KG1 (cell line): ENCODE measurements at regions not wholly inside any gene's neighbourhood (a gene's known extent, or its start where the extent isn't known, plus 50 kb on each side); places are given as distances from the start of the nearest gene placed in this dataset.
"Not testable (repeated sequence)": the region's sequence is repeated elsewhere in the genome, so short reads cannot be mapped to it uniquely, and the experiment has no call there.

ENCODE experiments used
- DNase-seq: peaks from one replicate; lab custom pipeline; 2025; lab: John Stamatoyannopoulos, UW

DNA sequence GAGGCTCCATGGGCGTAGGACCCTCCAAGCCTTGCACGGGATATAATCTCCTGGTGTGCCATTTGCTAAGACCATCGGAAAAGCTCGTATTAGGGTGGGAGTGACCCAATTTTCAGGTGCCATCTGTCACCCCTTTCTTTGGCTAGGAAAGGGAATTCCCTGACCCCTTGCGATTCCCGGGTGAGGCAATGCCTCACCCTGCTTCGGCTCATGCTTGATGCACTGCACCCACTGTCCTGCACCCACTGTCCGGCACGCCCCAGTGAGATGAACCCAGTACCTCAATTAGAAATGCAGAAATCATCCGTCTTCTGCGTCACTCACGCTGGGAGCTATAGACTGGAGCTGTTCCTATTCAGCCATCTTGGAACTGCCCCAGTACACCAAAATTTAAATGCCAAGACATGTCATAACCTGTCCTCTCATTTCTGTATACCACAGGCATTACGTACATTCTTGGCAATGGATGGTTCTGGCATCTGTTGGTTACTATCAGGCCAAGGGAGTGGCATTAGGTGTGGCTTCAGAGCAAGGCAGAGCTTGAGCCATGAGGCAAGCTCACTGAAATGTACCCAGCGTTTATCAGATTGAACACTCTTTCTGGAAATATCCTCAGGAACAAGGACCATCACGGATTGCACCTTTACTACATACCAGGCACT is 95.4 kb upstream of the GALNT18 start:
- no peak for DNase-seq

DNA sequence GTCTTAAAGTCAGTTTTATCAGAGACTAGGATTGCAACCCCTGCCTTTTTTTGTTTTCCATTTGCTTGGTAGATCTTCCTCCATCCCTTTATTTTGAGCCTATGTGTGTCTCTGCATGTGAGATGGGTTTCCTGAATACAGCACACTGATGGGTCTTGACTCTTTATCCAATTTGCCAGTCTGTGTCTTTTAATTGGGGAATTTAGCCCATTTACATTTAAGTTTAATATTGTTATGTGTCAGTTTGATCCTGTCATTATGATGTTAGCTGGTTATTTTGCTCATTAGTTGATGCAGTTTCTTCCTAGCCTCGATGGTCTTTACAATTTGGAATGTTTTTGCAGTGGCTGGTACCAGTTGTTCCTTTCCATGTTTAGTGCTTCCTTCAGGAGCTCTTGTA is 93.3 kb upstream of the GALNT18 start:
- not testable (repeated sequence) for DNase-seq

DNA sequence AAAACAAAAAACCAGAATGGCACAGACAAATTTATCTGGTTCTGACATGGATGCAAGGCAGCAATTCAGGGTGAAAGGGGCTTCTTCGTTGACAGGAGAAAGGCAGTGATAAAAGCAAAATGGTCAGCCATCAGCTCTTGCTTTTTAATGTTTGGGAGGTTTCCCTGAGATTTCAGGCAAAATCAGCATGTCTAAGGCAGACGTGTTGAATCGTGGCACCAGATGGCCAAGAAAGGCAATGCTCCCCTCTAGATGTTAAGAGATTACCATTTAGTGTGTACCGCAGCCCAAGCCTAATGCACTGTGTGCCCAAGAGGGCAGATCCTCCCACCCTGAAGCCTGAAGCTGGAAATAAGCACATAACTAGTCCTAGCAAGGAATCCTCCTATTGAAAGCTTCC is 88.8 kb upstream of the GALNT18 start:
- DNase-seq = no peak

DNA sequence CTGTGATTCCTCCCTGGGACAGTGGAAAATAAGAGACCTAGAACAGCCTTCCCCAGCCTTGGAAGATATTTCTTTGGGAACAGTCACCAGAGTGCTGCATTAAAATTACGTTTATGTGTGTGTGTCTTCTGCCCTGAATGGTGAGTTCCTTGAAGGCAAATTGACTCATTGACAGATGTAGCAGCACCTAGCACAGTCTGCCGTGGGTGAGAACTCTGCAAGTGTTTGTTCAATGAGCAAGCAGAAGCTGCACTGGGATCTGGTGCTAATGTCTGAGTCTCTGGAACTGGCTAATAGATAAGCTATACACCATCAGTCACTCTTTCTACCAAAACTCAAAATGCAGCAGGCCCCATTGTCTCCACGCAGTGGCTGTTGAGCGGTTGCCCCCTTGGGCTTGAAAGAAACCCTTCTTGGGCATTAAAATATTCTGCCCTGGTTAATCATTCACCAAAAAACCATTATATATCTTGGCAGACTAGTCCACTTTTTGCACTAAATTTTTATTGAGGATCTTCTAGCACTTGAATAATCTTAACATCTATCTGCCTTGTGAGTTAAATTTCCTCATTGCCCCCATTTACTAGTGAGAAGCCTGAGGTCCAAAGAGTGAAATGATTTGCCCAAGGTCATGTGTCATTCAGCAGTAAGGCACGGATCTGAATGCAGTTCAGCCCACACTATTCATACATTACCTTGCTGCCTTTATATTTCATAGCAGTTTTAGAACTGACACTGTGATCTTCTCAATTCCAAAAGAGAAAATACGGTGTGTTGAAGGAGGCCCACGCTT is 87.8 kb upstream of the GALNT18 start:
- DNase-seq = no peak

DNA sequence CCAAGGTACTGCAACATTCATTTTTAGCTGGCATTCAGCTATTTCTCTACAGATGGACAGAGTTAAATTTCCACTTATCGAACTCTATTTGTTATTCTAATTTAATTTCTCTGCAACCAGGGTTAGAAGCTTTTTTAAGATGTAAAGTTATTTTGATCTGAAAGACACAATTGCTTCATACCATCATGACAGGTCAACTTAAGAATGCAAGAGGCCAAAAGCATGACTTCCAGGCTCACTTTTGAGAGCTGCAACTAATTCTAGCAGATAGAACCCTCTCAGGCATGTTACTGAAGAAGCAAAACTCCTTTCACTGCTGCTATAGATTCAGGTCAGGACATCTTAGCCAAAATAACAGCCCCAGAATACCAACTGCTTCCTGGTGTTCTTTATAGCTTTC is 86.5 kb upstream of the GALNT18 start:
- no peak for DNase-seq

DNA sequence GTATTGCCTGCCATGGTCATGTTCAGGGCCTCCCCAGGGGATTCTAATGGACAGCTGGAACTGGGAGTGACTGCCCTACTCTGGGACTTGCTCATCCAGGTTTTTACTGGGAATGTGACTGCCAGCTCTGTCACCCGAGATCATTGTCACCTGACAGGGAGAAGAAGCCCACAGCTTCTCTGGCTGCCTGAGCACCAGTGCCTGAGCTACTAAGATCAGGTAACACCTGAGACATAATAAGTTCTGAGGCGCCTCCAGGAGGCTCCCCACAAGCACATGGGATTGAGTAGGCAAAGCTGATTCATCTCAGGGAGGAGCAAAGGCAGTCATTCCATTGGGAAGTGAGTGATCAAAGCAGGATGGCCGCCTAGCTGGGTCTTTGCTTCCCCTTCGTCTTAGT is 84.2 kb upstream of the GALNT18 start:
- DNase-seq = no peak

DNA sequence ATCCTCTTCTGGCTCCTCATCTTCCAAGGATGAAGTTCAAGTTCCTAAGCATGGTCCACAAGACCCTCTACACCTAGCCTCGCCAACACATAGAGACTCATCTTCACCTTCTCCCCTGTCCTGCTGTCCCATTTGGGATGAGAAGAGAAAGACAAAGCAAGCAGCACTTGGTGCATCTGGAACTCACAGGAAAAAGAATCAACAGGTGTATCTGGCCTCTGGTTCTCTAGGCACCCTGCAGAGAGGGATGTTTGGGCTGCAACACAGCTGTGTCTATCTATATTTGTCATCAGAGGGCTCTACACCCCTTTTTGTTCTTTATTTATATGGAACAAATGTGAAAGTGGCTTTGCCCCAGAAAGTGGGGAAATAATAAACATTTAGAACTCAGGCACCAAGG is 82.1 kb upstream of the GALNT18 start:
- no peak for DNase-seq

DNA sequence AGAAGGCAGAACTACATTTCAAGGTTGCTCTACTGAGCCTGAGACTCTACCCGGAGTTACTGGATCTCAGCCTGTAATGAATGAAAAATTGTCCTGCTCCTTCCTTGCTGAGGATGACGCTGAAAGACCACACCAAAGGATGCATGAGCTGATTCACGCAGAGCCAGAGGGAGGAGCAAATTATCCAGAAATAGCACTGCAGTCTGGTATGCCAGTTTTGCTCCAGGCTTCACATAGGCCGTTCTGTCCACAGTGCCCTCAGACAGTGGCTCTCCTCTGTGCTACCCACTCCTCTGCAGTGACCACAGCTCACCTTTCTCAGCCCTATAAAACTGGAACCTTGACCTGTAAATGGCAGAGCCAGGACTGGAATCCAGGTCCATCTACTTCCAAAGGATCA is 79.3 kb upstream of the GALNT18 start:
- DNase-seq = no peak

DNA sequence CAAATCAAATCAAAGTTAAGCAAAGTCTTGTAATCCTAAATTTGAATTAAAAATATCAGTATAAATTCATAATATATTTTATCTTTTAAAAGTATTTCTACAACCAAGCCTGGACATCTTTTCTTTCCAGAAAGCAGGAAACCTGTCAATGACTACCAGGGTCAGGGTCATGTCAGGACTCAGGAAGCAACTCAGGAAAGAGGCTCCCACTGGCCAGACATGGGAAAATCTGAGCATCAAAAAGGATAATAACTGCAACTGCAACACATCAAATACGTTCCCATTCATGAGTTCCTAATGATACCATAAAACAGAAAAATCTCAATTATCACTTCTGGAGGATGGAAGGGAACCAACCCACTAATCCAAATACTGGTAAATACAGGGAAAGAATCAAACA is 76.0 kb upstream of the GALNT18 start:
- DNase-seq = no peak

DNA sequence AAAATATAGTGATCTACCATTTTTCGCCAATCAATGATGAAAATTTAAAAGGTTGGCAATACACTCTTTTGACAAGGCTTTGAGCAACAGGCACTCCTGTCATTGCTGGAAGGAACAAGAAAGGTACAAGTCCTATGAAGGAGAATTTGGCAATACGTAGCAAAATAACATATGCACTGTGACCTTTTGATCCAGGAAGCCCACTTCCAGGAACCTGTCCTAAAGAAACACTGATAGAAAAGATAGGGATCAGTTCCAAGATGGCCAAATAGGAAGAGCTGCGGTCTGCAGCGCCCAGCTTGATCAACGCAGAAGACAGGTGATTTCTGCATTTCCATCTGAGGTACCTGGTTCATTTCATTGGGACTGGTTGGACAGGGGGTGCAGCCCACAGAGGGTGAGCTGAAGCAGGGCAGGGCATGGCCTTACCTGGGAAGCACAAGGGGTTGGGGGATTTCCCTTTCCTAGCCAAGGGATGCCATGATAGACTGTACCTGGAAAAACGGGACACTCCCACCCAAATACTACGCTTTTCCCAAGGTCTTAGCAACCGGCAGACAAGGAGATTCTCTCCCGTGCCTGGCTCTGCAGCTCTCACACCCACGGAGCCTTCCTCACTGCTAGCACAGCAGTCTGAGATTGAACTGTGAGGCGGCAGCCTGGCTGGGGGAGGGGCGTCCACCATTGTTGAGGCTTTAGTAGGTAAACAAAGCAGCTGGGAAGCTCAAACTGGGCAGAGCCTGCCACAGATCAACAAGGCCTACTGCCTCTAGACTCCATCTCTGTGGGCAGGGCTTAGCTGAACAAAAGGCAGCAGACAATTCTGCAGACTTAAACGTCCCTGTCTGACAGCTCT is 69.7 kb upstream of the GALNT18 start:
- DNase-seq = no peak

DNA sequence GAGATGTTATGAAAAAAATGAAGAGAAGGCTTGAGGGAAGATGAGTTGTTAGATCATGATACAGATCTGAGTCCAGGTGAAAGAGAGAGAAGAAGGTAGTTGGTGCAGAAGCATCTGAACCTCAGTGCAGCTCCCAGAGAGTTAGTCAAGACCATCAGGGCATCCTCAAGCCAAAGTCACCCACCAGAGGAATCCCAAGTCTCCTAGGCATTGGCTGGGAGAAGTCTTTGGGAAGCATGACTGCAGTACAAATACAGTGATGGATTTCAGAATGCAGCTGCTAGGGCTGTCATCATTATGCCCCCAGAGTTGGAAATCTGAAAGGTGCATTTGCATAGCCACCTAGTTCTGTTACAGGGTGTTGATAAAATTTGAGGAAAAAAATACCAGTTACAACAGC is 59.7 kb upstream of the GALNT18 start:
- DNase-seq = no peak

DNA sequence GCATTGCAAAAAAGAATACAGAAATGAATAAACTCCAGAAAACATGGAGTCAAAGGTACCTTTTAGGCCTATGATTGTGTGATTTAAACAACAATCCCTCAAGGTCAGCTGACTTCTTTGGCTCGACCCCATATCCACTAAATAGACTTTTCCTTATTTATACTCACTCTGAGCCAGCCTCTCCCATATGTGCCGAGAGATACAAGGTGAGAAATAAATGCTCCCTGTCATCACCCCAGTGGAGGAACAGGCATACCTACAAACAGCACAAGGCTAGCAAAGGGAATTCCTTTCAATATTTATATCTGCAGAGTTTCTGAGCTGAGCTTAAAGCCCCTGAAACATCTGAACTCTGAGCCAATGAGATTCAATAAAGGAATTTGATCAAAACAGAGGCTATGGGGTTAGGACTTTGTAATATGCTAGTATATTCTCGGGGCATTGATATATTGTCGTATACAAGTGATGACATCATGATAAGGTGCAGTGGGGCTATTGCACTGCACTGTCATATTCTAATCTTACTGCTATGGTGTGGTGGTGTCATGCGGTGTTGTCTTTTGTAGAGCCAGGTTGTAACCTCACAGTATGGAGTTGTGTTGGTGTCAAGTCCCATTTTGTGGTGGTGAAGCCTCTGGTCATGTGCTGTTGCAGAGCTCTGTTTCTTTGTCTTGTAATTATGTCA is 56.0 kb upstream of the GALNT18 start:
- no peak for DNase-seq

DNA sequence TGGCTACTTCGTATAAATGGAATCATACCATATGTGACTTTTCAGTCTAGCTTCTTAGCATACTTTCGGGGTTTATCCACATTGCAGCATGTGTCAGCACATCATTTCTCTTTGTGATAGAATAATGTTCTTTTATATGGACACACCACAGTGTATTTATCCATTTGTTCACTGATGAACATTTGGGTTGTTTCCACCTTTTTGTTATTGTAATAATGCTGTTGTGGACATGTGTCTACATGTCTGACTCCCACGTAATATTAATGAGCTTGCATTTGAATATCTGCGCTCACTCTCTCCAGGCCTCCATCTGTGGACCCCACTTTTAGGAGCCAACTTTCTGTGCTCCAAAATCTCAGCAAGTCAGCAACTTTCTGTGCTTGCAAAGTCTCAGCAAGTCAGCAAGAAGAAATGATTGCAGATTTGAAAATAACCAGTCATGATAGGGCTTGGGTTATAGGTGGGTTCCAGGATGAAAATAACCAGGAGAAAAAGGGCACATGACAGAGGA is 53.9 kb upstream of the GALNT18 start:
- no peak for DNase-seq

DNA sequence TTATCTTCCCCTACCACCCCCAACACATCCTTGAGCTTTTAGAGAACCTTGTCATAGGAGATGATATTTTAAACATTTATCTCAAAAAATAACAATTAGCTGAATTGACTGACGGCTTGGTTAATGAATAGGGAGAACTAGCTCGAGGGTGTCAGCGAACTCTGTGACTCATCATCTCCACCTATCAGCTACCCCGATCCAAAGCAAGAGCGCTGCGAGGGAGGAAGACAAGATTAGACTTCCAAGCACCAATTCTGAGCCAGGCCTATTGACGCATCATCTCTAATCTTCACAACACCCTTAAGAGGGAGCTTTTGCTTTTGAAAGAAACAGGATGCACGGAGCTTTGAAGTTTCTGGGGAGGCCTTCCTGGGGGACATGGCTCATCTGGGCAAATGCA is 51.0 kb upstream of the GALNT18 start:
- no peak for DNase-seq

DNA sequence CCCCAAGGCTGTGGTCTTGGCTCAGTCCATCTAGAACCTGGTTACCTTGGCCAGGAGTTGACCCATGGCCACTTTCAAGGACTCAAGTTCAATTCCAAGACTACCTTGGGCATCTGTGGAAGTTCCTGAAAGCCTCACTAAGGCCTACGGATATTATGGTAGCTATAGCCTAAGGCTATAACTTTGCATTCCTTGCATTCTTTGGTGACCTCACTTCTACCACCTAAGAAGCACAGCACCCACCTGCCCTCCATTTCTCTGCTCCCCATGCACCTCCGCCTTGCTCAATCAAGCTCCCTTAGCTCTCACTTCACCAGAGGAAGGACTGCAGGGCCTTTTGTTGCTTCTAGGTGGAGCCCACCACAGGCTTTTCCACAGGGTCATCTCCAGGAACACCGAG is 50.3 kb upstream of the GALNT18 start:
- no peak for DNase-seq
